ENCODE measurements at regions not wholly inside any gene's neighbourhood (a gene's known extent, or its start where the extent isn't known, plus 50 kb on each side); places are given as distances from the start of the nearest gene placed in this dataset.

DNA sequence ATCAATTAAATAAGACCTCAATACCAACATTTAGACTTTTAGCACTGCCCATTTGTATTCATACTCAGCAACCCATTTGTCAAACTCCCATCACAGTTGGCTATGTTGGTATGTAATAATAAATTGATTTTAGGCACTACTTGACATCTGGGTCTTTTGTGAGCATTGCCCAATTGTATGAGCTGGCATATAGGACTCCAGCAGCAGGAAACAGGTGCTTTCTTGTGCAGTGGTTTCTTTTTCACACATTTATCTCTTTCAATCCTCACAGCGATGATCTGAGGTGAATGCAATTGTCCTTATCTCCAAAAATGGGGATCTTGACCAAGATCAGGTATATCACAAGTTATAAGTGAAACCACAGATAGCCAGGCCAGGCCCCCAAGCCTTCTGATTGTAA, 96.9 kb upstream of the OXGR1 start:
- intact Hi-C loops (cut with micrococcal nuclease) = no loop called here
- ChIA-PET POLR2A (no interaction called here), CTCF (interaction anchor here (0.6 to 1.7 kb wide), 5 partner anchors 13 to 121 kb away, joined by 3 to 11 read pairs (median 3); no protein-coding TSS in a partner anchor)
- Mint-ChIP-seq H3K27me3 (ENCODE audit: insufficient read depth, unreplicated experiment) (no peaks in the 10 kb centered on the region), H3K9me3 (ENCODE audit: unreplicated experiment) (no peaks in the 10 kb centered on the region), H3K4me1 (ENCODE audit: insufficient read depth, unreplicated experiment) (no peaks in the 10 kb centered on the region), H3K4me3 (ENCODE audit: unreplicated experiment) (no peak overlapping the region), H3K36me3 (ENCODE audit: insufficient read depth, unreplicated experiment) (no peaks in the 10 kb centered on the region), H3K27ac (ENCODE audit: low read depth, unreplicated experiment) (no peak overlapping the region)
- TF ChIP-seq CTCF (IDR thresholded peaks at IDR 0.05; ENCODE audit: unreplicated experiment) = no peak
- no TSS peak for BruUV-seq (replicated peaks)
- DNase-seq (ENCODE audit: unreplicated experiment) = no peak

DNA sequence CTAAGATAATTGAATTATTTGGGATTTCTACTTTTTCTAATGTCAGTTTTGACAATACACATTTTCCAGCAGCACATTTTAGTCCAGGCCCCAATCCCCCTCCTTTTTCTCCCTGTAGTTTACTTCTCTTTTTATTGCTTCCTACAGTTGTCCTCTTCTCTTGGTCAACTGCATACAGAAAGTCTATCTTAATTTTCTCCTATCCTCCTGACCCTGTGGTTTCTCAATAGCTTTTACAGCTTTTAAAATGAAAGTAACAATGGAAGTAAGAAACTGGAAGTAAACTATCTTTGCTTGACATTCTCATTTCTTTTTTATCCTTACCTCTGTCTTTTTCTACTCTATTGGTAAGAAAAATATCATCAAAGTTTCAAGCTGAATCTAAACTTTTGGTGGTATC, 106.5 kb upstream of the OXGR1 start:
- intact Hi-C loops (cut with micrococcal nuclease) = no loop called here
- H3K27me3 Mint-ChIP-seq (ENCODE audit: insufficient read depth, unreplicated experiment) = no peaks in the 10 kb centered on the region
- no peak overlapping the region for H3K4me3 Mint-ChIP-seq (ENCODE audit: unreplicated experiment)
- no peaks in the 10 kb centered on the region for H3K9me3 Mint-ChIP-seq (ENCODE audit: unreplicated experiment)
- POLR2A ChIA-PET = interaction anchor here (0.9 kb wide), 1 partner anchor 122 kb away, joined by 4 read pairs; the partner anchor contains the start of gene MBNL2
- no peaks in the 10 kb centered on the region for H3K4me1 Mint-ChIP-seq (ENCODE audit: insufficient read depth, unreplicated experiment)
- no peak for DNase-seq (ENCODE audit: unreplicated experiment)
- H3K36me3 Mint-ChIP-seq (ENCODE audit: insufficient read depth, unreplicated experiment) = no peaks in the 10 kb centered on the region
- no peak overlapping the region for H3K27ac Mint-ChIP-seq (ENCODE audit: low read depth, unreplicated experiment)
- no TSS peak for BruUV-seq (replicated peaks)
- CTCF ChIA-PET = interaction anchor here (0.7 to 2.5 kb wide), 5 partner anchors 9 to 258 kb away, joined by 3 to 17 read pairs (median 6); no protein-coding TSS in a partner anchor
- TF ChIP-seq CTCF (IDR thresholded peaks at IDR 0.05; ENCODE audit: unreplicated experiment) = no peak

- no peaks in the 10 kb centered on the region for H3K4me1 Mint-ChIP-seq (ENCODE audit: insufficient read depth, unreplicated experiment)
Measured at GRCh38 chr13:97101912-97102708, 107.8 kb upstream of the OXGR1 start.

More at GRCh38 chr13:97101912-97102708, 107.8 kb upstream of the OXGR1 start:
- Mint-ChIP-seq H3K27me3 (ENCODE audit: insufficient read depth, unreplicated experiment) (no peaks in the 10 kb centered on the region), H3K36me3 (ENCODE audit: insufficient read depth, unreplicated experiment) (no peaks in the 10 kb centered on the region), H3K4me3 (ENCODE audit: unreplicated experiment) (no peak overlapping the region), H3K9me3 (ENCODE audit: unreplicated experiment) (no peaks in the 10 kb centered on the region), H3K27ac (ENCODE audit: low read depth, unreplicated experiment) (no peak overlapping the region)
- CTCF ChIA-PET = interaction anchor here (0.7 to 2.5 kb wide), 7 partner anchors 7 to 699 kb away, joined by 3 to 17 read pairs (median 3); no protein-coding TSS in a partner anchor
- intact Hi-C loops (cut with micrococcal nuclease) = no loop called here
- POLR2A ChIA-PET = interaction anchor here (0.9 kb wide), 1 partner anchor 120 kb away, joined by 4 read pairs; the partner anchor contains the start of gene MBNL2
- no peak for TF ChIP-seq CTCF (IDR thresholded peaks at IDR 0.05; ENCODE audit: unreplicated experiment)
- no TSS peak for BruUV-seq (replicated peaks)
- DNase-seq (ENCODE audit: unreplicated experiment) = no peak
